ENCODE measurements at regions not wholly inside any gene's neighbourhood (a gene's known extent, or its start where the extent isn't known, plus 50 kb on each side); places are given as distances from the start of the nearest gene placed in this dataset.

DNA sequence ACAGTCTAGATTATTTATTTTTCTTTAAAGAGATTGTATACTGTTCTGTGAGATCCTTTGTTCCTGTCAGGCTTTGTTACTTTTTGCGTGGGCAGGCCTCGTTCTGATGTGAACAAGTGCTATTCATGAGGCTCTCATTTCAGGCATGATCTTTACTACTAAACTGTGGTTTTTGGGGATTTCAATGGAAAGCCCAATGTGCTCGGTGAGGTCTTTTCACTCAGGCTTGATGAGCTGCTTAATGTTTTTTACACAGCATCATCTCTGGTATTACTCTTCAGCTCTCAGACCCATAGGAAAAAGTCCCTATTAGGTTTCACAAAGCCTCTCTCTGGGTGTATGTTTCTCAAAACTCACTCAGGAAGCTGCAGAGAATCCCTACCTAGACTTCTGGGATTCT is 419.4 kb downstream of the GPATCH2 start:
- ChIA-PET CTCF (no interaction called here), POLR2A (no interaction called here)
- Mint-ChIP-seq H3K27ac (no peak overlapping the region), H3K27me3 (no peaks in the 10 kb centered on the region), H3K36me3 (ENCODE audit: low read depth) (no peaks in the 10 kb centered on the region), H3K9me3 (peaks cover 1% of the 10 kb centered on the region), H3K4me3 (no peak overlapping the region), H3K4me1 (ENCODE audit: low read depth) (no peaks in the 10 kb centered on the region)
- no peak for DNase-seq
- TF ChIP-seq, protein P1, sequence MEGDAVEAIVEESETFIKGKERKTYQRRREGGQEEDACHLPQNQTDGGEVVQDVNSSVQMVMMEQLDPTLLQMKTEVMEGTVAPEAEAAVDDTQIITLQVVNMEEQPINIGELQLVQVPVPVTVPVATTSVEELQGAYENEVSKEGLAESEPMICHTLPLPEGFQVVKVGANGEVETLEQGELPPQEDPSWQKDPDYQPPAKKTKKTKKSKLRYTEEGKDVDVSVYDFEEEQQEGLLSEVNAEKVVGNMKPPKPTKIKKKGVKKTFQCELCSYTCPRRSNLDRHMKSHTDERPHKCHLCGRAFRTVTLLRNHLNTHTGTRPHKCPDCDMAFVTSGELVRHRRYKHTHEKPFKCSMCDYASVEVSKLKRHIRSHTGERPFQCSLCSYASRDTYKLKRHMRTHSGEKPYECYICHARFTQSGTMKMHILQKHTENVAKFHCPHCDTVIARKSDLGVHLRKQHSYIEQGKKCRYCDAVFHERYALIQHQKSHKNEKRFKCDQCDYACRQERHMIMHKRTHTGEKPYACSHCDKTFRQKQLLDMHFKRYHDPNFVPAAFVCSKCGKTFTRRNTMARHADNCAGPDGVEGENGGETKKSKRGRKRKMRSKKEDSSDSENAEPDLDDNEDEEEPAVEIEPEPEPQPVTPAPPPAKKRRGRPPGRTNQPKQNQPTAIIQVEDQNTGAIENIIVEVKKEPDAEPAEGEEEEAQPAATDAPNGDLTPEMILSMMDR (IDR thresholded peaks at IDR 0.05) = no peak
- ATAC-seq = no peak
- intact Hi-C loops (cut with micrococcal nuclease) = no loop called here

DNA sequence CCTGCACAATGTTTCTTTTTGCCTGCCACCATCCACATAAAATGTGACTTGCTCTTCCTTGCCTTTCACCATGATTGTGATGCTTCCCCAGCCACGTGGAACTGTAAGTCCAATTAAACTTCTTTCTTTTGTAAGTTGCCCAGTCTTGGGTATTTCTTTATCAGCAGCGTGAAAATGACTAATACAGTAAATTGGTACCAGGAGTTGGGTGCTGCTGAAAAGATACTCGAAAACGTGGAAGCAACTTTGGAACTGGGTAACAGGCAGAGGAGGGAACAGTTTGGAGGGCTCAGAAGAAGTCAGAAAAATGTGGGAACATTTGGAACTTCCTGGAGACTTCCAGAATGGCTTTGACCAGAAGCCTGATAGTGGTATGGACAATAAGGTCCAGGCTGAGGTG is 425.3 kb downstream of the GPATCH2 start:
- DNase-seq = no peak
- CTCF ChIA-PET = no interaction called here
- ATAC-seq = no peak
- Mint-ChIP-seq H3K4me1 (ENCODE audit: low read depth) (no peaks in the 10 kb centered on the region), H3K27me3 (no peaks in the 10 kb centered on the region), H3K36me3 (ENCODE audit: low read depth) (no peaks in the 10 kb centered on the region), H3K4me3 (no peak overlapping the region), H3K9me3 (peaks cover 9% of the 10 kb centered on the region), H3K27ac (no peak overlapping the region)
- intact Hi-C loops (cut with micrococcal nuclease) = no loop called here
- POLR2A ChIA-PET = no interaction called here
- TF ChIP-seq, protein P1 (IDR thresholded peaks at IDR 0.05) = no peak

DNA sequence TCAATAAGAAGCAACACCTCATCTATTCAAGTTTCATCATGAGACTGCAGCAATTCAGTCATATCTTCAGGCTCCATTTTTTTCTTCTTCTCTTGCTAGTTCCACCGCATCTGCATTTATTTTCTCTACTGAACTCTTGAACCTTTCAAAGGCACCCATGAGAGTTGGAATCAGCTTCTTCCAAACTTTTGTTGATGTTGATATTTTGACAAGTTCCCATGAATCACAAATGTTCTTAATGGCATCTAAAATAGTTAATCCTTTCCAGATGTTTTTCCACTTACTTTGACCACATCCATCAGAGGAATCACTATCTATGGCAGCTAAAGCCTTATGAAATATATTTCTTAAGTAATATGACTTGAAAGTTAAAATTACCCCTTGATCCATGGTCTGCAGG is 434.3 kb downstream of the GPATCH2 start:
- DNase-seq = no peak
- POLR2A ChIA-PET = no interaction called here
- CTCF ChIA-PET = interaction anchor here (0.9 kb wide), 1 partner anchor 237 kb away, joined by 3 read pairs; no protein-coding TSS in a partner anchor
- ATAC-seq = no peak
- Mint-ChIP-seq H3K4me1 (ENCODE audit: low read depth) (no peaks in the 10 kb centered on the region), H3K36me3 (ENCODE audit: low read depth) (no peaks in the 10 kb centered on the region), H3K27me3 (no peaks in the 10 kb centered on the region), H3K27ac (no peak overlapping the region), H3K4me3 (no peak overlapping the region), H3K9me3 (no peaks in the 10 kb centered on the region)
- TF ChIP-seq, protein P1 (IDR thresholded peaks at IDR 0.05) = no peak
- intact Hi-C loops (cut with micrococcal nuclease) = no loop called here

DNA sequence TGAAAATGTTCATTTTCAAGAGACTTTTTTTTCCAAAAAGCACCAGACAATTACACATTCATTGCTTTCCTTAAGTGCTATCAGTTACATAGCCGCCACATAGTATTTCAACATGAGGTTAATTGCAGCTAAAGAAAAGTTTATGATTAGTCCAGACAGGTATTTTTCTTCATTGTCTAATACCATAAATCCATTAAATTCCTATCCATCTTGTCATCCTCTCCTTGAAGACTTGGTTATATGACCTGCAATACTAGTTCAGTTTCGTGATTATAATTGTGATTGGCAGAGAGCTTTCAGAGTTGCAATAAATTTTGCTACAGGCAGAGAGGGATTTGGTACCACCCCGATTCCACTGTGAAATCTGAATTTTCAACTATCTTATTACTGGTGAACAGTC is 437.7 kb downstream of the GPATCH2 start:
- no peaks in the 10 kb centered on the region for H3K27me3 Mint-ChIP-seq
- H3K36me3 Mint-ChIP-seq (ENCODE audit: low read depth) = no peaks in the 10 kb centered on the region
- ChIA-PET POLR2A (no interaction called here), CTCF (no interaction called here)
- no peak for DNase-seq
- H3K4me1 Mint-ChIP-seq (ENCODE audit: low read depth) = no peaks in the 10 kb centered on the region
- intact Hi-C loops (cut with micrococcal nuclease) = no loop called here
- H3K27ac Mint-ChIP-seq = no peak overlapping the region
- H3K9me3 Mint-ChIP-seq = peaks cover 3% of the 10 kb centered on the region
- TF ChIP-seq, protein P1 (IDR thresholded peaks at IDR 0.05) = no peak
- ATAC-seq = no peak
- H3K4me3 Mint-ChIP-seq = no peak overlapping the region

DNA sequence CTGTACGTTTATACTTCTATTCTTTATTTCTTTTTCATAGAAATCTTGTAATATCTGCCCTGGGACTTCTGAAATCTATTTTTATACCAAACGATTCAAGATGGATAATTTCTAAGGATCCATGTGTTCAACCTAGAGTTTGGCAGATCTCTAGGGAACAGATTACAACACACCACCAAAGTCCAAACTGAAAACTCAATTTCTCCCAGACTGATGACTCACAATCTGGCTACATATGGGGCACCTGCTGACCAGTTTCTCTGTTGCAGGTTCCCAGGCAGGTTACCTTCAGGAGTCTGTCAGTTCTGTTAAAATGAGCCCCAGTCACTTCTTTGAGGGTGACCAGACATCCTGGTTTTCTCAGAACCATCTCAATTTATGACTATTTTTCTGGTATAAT is 439.4 kb downstream of the GPATCH2 start:
- H3K36me3 Mint-ChIP-seq (ENCODE audit: low read depth) = no peaks in the 10 kb centered on the region
- TF ChIP-seq, protein P1 (IDR thresholded peaks at IDR 0.05) = no peak
- no peak overlapping the region for H3K27ac Mint-ChIP-seq
- ChIA-PET POLR2A (no interaction called here), CTCF (no interaction called here)
- ATAC-seq (no peak), DNase-seq (no peak)
- no peaks in the 10 kb centered on the region for H3K4me1 Mint-ChIP-seq (ENCODE audit: low read depth)
- H3K9me3 Mint-ChIP-seq = peaks cover 3% of the 10 kb centered on the region
- no peaks in the 10 kb centered on the region for H3K27me3 Mint-ChIP-seq
- intact Hi-C loops (cut with micrococcal nuclease) = no loop called here
- no peak overlapping the region for H3K4me3 Mint-ChIP-seq
